ENCODE measurements at regions not wholly inside any gene's neighbourhood (a gene's known extent, or its start where the extent isn't known, plus 50 kb on each side); places are given as distances from the start of the nearest gene placed in this dataset.

- TF ChIP-seq TBP (IDR thresholded peaks at IDR 0.05; ENCODE audit: low read depth, low read length) = no peak
- TF ChIP-seq TEAD4 (IDR thresholded peaks at IDR 0.05; ENCODE audit: low read depth, low read length) = no peak
- no peak for TF ChIP-seq CTCF (IDR thresholded peaks at IDR 0.05; ENCODE audit: control extremely low read depth in 1 of 3, insufficient read depth in 1 of 3, low read depth in 1 of 3, low read length in 3 of 3)
- TF ChIP-seq EP300 (IDR thresholded peaks at IDR 0.05; ENCODE audit: borderline replicate concordance in 1 of 2, low read depth in 2 of 2, low read length in 2 of 2) = no peak
- TF ChIP-seq POLR2A (IDR thresholded peaks at IDR 0.05; ENCODE audit: control extremely low read depth in 1 of 2, low read depth in 2 of 2, low read length in 2 of 2) = no peak
- no peak for TF ChIP-seq CHD2 (IDR thresholded peaks at IDR 0.05; ENCODE audit: low read length)
- no peak for TF ChIP-seq ATF2 (IDR thresholded peaks at IDR 0.05; ENCODE audit: low read length)
- TF ChIP-seq POLR2AphosphoS5 (IDR thresholded peaks at IDR 0.05; ENCODE audit: low read depth, low read length) = no peak
- no peak for TF ChIP-seq CHD1 (IDR thresholded peaks at IDR 0.05; ENCODE audit: low read depth, low read length)
These were observed 59.0 kb upstream of the TNRC6C start for GRCh38 chr17:77899498-77899897.
